Breast epithelium (tissue), 3 donors: ENCODE measurements at regions not wholly inside any gene's neighbourhood (a gene's known extent, or its start where the extent isn't known, plus 50 kb on each side); places are given as distances from the start of the nearest gene placed in this dataset.

Experiments used
- POLR2A ChIP-seq: fragments of 450-650 bp; IDR thresholded peaks from one replicate; pipeline ENCODE4 v1.6.1; 2016; ENCODE audit warnings: antibody characterized with exemption, mild to moderate bottlenecking, moderate library complexity
- TF ChIP-seq, protein P1 (sequence below), 3 donors: fragments of 450-650 bp; IDR thresholded peaks; one replicate each; pipeline ENCODE4 v1.5.1; 2016 to 2017; ENCODE audit warnings: antibody characterized with exemption in 3 of 3, mild to moderate bottlenecking in 3 of 3, moderate library complexity in 3 of 3

DNA sequence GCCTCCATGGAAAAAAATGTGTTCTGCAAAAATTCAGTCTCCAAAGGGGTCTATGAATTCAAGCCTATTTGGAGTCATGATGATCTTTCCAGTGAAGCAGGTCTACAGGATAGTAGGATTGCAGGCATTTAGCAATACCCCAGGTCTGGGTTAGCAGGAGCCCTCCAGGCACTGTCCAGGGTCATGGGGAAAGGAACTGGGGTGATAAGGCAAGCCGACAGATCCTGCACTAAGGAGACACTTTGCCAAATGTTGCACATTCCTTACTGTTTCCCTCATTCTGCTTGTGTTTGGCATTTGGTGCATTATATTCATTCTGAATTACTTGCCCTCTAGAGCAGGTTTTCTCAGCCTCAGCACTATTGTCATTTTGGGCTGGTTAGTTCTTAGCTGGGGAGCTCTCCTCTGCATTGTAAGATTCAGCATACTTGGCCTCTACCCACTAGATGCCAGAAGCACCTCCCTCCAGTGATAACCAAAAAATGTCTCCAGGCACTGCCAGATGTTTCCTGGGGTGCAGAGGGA lies 333.3 kb upstream of the PLXNA2 start:
- TF ChIP-seq, protein P1, sequence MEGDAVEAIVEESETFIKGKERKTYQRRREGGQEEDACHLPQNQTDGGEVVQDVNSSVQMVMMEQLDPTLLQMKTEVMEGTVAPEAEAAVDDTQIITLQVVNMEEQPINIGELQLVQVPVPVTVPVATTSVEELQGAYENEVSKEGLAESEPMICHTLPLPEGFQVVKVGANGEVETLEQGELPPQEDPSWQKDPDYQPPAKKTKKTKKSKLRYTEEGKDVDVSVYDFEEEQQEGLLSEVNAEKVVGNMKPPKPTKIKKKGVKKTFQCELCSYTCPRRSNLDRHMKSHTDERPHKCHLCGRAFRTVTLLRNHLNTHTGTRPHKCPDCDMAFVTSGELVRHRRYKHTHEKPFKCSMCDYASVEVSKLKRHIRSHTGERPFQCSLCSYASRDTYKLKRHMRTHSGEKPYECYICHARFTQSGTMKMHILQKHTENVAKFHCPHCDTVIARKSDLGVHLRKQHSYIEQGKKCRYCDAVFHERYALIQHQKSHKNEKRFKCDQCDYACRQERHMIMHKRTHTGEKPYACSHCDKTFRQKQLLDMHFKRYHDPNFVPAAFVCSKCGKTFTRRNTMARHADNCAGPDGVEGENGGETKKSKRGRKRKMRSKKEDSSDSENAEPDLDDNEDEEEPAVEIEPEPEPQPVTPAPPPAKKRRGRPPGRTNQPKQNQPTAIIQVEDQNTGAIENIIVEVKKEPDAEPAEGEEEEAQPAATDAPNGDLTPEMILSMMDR (IDR thresholded peaks at IDR 0.05): no peak
- TF ChIP-seq POLR2A: no peak
